Tibial artery (tissue), 4 donors: ENCODE measurements at regions not wholly inside any gene's neighbourhood (a gene's known extent, or its start where the extent isn't known, plus 50 kb on each side); places are given as distances from the start of the nearest gene placed in this dataset.

Experiments used
- DNase-seq, 2 donors: peaks; one replicate each; pipeline ENCODE4 v3.0.0-alpha.2; 2019
- H3K27ac ChIP-seq, 2 donors: fragments of 200-600 bp; sonication (generic) in 1 of 2; 1 replicate in 1 of 2; 2 replicates in 1 of 2; pipeline ENCODE4 v1.5.1; 2018 to 2019; ENCODE audit warnings: mild to moderate bottlenecking in 1 of 2
- H3K27me3 ChIP-seq, 2 donors: fragments of 200-600 bp; sonication (generic) in 1 of 2; one replicate each; pipeline versions ENCODE4 v1.5.1 to v1.6.0; 2016 to 2019
- H3K36me3 ChIP-seq, 3 donors: fragments of 200-600 bp; sonication (generic) in 2 of 3; one replicate each; pipeline ENCODE4 v1.5.1; 2016 to 2019; ENCODE audit warnings: mild to moderate bottlenecking in 2 of 3
- H3K4me1 ChIP-seq, 4 donors: fragments of 200-600 bp; sonication (generic) in 2 of 4; 1 replicate in 3 of 4; 2 replicates in 1 of 4; pipeline ENCODE4 v1.5.1; 2016 to 2019
- H3K4me3 ChIP-seq, 2 donors: fragments of 200-600 bp; sonication (generic) in 1 of 2; 1 replicate in 1 of 2; 2 replicates in 1 of 2; pipeline ENCODE4 v1.5.1; 2018 to 2019; ENCODE audit warnings: mild to moderate bottlenecking in 2 of 2
- H3K9me3 ChIP-seq, 3 donors: fragments of 200-600 bp; sonication (generic) in 1 of 3; one replicate each; pipeline ENCODE4 v1.5.1; 2016 to 2019
- CTCF ChIP-seq, 2 experiments: fragments of 200-600 bp in 1 of 2; fragments of 450-650 bp in 1 of 2; IDR thresholded peaks; one replicate each; pipeline ENCODE4 v1.5.1; 2017 to 2019; ENCODE audit warnings: antibody characterized with exemption in 2 of 2, mild to moderate bottlenecking in 1 of 2, moderate library complexity in 1 of 2
- intact Hi-C: fragments of 100-400 bp; cut with DNase I; formaldehyde crosslinking; loops from one replicate; pipeline ENCODE4 v1.15.0; 2023; ENCODE audit warnings: low total_unique reads

- H3K4me3 ChIP-seq, result no peak overlapping the region
- intact Hi-C loops, result no loop called here
- H3K9me3 ChIP-seq, result no peaks in the 10 kb centered on the region
- H3K4me1 ChIP-seq, result no peaks in the 10 kb centered on the region
- H3K36me3 ChIP-seq, result no peaks in the 10 kb centered on the region
- no peaks in the 10 kb centered on the region for H3K27me3 ChIP-seq
- H3K27ac ChIP-seq, result no peak overlapping the region
- DNase-seq, result no peak
- no peak for TF ChIP-seq CTCF (IDR thresholded peaks at IDR 0.05)
These were observed 652.8 kb upstream of the FAM241A start for GRCh38 chr4:111492496-111492895.

GRCh38 chr4:111494471-111494870 lies 650.8 kb upstream of the FAM241A start:
- Histone ChIP-seq H3K36me3 (no peaks in the 10 kb centered on the region), H3K27me3 (no peaks in the 10 kb centered on the region), H3K9me3 (no peaks in the 10 kb centered on the region), H3K4me3 (no peak overlapping the region), H3K4me1 (no peaks in the 10 kb centered on the region), H3K27ac (no peak overlapping the region)
- TF ChIP-seq CTCF (IDR thresholded peaks at IDR 0.05), result no peak
- no peak for DNase-seq
- intact Hi-C loops, result no loop called here

- Histone ChIP-seq H3K27me3 (no peaks in the 10 kb centered on the region), H3K36me3 (no peaks in the 10 kb centered on the region), H3K4me1 (no peaks in the 10 kb centered on the region), H3K27ac (no peak overlapping the region), H3K4me3 (no peak overlapping the region), H3K9me3 (no peaks in the 10 kb centered on the region)
- no peak for TF ChIP-seq CTCF (IDR thresholded peaks at IDR 0.05)
- DNase-seq, result no peak
- intact Hi-C loops, result no loop called here
These were observed 650.3 kb upstream of the FAM241A start for GRCh38 chr4:111494971-111495370.

GRCh38 chr4:111499291-111499690 lies 646.0 kb upstream of the FAM241A start:
- no peaks in the 10 kb centered on the region for H3K4me1 ChIP-seq
- no peaks in the 10 kb centered on the region for H3K9me3 ChIP-seq
- no peak for DNase-seq
- no peak for TF ChIP-seq CTCF (IDR thresholded peaks at IDR 0.05)
- H3K4me3 ChIP-seq, result no peak overlapping the region
- no peaks in the 10 kb centered on the region for H3K36me3 ChIP-seq
- H3K27me3 ChIP-seq, result no peaks in the 10 kb centered on the region
- intact Hi-C loops, result no loop called here
- H3K27ac ChIP-seq, result no peak overlapping the region

- no peaks in the 10 kb centered on the region for H3K36me3 ChIP-seq
- H3K9me3 ChIP-seq, result no peaks in the 10 kb centered on the region
- H3K4me1 ChIP-seq, result no peaks in the 10 kb centered on the region
- no peak for TF ChIP-seq CTCF (IDR thresholded peaks at IDR 0.05)
- intact Hi-C loops, result no loop called here
- H3K27ac ChIP-seq, result no peak overlapping the region
- no peaks in the 10 kb centered on the region for H3K27me3 ChIP-seq
- no peak overlapping the region for H3K4me3 ChIP-seq
- no peak for DNase-seq
These were observed 645.5 kb upstream of the FAM241A start for GRCh38 chr4:111499706-111500105.

- no peaks in the 10 kb centered on the region for H3K36me3 ChIP-seq
- no peak overlapping the region for H3K4me3 ChIP-seq
- H3K9me3 ChIP-seq, result no peaks in the 10 kb centered on the region
- no peaks in the 10 kb centered on the region for H3K27me3 ChIP-seq
- DNase-seq, result no peak
- H3K4me1 ChIP-seq, result no peaks in the 10 kb centered on the region
- intact Hi-C loops, result no loop called here
- no peak for TF ChIP-seq CTCF (IDR thresholded peaks at IDR 0.05)
- H3K27ac ChIP-seq, result no peak overlapping the region
These were observed 644.4 kb upstream of the FAM241A start for GRCh38 chr4:111500858-111501257.
